ENCODE measurements at regions not wholly inside any gene's neighbourhood (a gene's known extent, or its start where the extent isn't known, plus 50 kb on each side); places are given as distances from the start of the nearest gene placed in this dataset.

- TF ChIP-seq POLR2AphosphoS5 (IDR thresholded peaks at IDR 0.05) (no peak), CTCF (IDR thresholded peaks at IDR 0.05) (no peak)
These were observed 53.2 kb downstream of the DNAAF9 start for GRCh38 chr20:3354247-3354646.

Measured in breast epithelium (tissue), 3 donors.